OCI-LY3 (cell line): ENCODE measurements at regions not wholly inside any gene's neighbourhood (a gene's known extent, or its start where the extent isn't known, plus 50 kb on each side); places are given as distances from the start of the nearest gene placed in this dataset.

Experiments used
- H2AFZ ChIP-seq: fragments of 200-600, 300-600 bp; shearing (Covaris generic); 2 replicates; pipeline ENCODE4 v1.6.0; 2014; ENCODE audit warnings: antibody characterized with exemption, low read depth, low read length
- H3K27ac ChIP-seq: fragments of 200-600, 300-600 bp; sonication (generic); 2 replicates; pipeline ENCODE4 v1.5.1; 2014; ENCODE audit warnings: mild to moderate bottlenecking, low read length, moderate library complexity, mixed read lengths
- H3K27me3 ChIP-seq: fragments of 200-600, 300-600 bp; sonication (generic); 2 replicates; pipeline ENCODE4 v1.6.1; 2014; ENCODE audit warnings: low read depth, low read length, mixed read lengths
- H3K36me3 ChIP-seq: fragments of 200-600, 300-600 bp; sonication (generic); replicated peaks from 2 replicates; pipeline ENCODE3; 2014; ENCODE audit warnings: low read depth, low read length, mixed read lengths
- H3K4me1 ChIP-seq: fragments of 300-600, 200-600 bp; sonication (generic); 2 replicates; pipeline ENCODE4 v1.6.1; 2014; ENCODE audit warnings: low read length, mixed read lengths
- H3K4me2 ChIP-seq: fragments of 200-600, 300-600 bp; sonication (generic); 2 replicates; pipeline ENCODE4 v1.6.1; 2014; ENCODE audit warnings: low read length, mixed read lengths
- H3K4me3 ChIP-seq: fragments of 300-600, 200-600 bp; sonication (generic); 2 replicates; pipeline ENCODE4 v1.5.1; 2014; ENCODE audit warnings: antibody characterized with exemption, mild to moderate bottlenecking, low read length, moderate library complexity
- H3K79me2 ChIP-seq: fragments of 300-600, 200-600 bp; shearing (Covaris generic); 2 replicates; pipeline ENCODE4 v1.6.1; 2014; ENCODE audit warnings: mild to moderate bottlenecking, low read length, mixed read lengths
- H3K9ac ChIP-seq: fragments of 300-600, 200-600 bp; shearing (Covaris generic); 2 replicates; pipeline ENCODE4 v1.6.0; 2014; ENCODE audit warnings: mild to moderate bottlenecking, low read length, moderate library complexity
- H3K9me3 ChIP-seq: fragments of 200-600, 300-600 bp; shearing (Covaris generic); 2 replicates; pipeline ENCODE4 v1.6.1; 2014; ENCODE audit warnings: low read length, mixed read lengths; ENCODE audit not compliant: insufficient read depth
- H4K20me1 ChIP-seq: fragments of 200-600, 300-600 bp; sonication (generic); 2 replicates; pipeline ENCODE4 v1.6.1; 2016; ENCODE audit warnings: low read length, mixed read lengths; ENCODE audit not compliant: insufficient read depth
- EZH2phosphoT487 ChIP-seq: fragments of 200-600 bp; shearing (Covaris generic); IDR thresholded peaks from 2 replicates; pipeline ENCODE4 v1.6.1; 2018; ENCODE audit warnings: antibody characterized with exemption, mixed run types, low read depth
- TF ChIP-seq, protein P1 (sequence below): fragments of 200-600, 300-600 bp; sonication (generic); IDR thresholded peaks from 2 replicates; pipeline ENCODE4 v1.5.1; 2014; ENCODE audit warnings: antibody characterized with exemption, low read length, low read depth

DNA sequence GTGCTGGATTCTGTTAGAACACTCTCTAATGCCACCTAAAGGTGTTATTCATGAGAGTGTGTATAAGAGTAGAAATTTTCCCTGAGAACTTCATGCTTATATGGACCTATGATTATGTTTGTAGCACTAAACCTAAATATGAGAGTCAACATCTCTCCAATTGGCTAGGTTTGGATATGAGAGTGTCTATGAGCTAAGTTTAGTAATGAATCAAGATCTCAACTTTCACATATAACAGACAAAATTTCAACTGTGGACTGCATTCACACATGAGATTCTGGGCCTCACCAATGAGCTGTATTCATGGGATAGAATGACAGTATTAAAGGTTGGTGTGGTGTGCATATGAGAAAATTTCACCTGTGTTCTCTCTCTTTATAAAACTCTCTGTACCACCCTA is 242.6 kb downstream of the RPS4Y2 start:
- no peak overlapping the region for H3K4me2 ChIP-seq
- H4K20me1 ChIP-seq, result no peaks in the 10 kb centered on the region
- no peak overlapping the region for H2AFZ ChIP-seq
- no peaks in the 10 kb centered on the region for H3K27me3 ChIP-seq
- H3K79me2 ChIP-seq, result no peaks in the 10 kb centered on the region
- TF ChIP-seq EZH2phosphoT487, result no peak
- TF ChIP-seq, protein P1, sequence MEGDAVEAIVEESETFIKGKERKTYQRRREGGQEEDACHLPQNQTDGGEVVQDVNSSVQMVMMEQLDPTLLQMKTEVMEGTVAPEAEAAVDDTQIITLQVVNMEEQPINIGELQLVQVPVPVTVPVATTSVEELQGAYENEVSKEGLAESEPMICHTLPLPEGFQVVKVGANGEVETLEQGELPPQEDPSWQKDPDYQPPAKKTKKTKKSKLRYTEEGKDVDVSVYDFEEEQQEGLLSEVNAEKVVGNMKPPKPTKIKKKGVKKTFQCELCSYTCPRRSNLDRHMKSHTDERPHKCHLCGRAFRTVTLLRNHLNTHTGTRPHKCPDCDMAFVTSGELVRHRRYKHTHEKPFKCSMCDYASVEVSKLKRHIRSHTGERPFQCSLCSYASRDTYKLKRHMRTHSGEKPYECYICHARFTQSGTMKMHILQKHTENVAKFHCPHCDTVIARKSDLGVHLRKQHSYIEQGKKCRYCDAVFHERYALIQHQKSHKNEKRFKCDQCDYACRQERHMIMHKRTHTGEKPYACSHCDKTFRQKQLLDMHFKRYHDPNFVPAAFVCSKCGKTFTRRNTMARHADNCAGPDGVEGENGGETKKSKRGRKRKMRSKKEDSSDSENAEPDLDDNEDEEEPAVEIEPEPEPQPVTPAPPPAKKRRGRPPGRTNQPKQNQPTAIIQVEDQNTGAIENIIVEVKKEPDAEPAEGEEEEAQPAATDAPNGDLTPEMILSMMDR, result 0 out of 2 replicates have a peak, but pooled peaks have one; percentile 3
- no peak overlapping the region for H3K27ac ChIP-seq
- H3K36me3 ChIP-seq, result no peaks in the 10 kb centered on the region
- H3K4me1 ChIP-seq, result no peaks in the 10 kb centered on the region
- no peak overlapping the region for H3K4me3 ChIP-seq
- H3K9ac ChIP-seq, result no peak overlapping the region
- no peaks in the 10 kb centered on the region for H3K9me3 ChIP-seq

DNA sequence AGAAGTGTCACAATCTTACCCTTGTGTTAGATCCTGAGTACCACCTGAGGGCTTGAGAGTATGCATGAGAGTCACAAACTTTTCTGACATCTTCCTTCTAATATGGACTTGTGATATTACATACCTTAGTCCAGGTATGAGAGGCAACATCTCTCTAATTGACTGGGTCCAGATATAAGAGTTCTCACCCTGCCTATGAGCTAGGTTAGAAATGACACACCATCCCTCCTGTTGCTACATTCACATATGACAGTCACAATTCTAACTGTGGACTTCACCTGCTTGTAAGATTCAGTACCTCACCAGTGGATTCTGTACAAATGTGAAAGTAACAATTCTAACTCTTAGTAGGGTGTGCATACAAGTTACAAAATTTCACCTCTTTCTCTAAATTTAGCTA is 245.2 kb downstream of the RPS4Y2 start:
- H3K4me2 ChIP-seq, result no peak overlapping the region
- no peak overlapping the region for H3K9ac ChIP-seq
- H3K27ac ChIP-seq, result no peak overlapping the region
- peaks cover 7% of the 10 kb centered on the region for H3K4me1 ChIP-seq
- no peak overlapping the region for H3K4me3 ChIP-seq
- no peaks in the 10 kb centered on the region for H3K79me2 ChIP-seq
- H2AFZ ChIP-seq, result no peak overlapping the region
- no peaks in the 10 kb centered on the region for H3K9me3 ChIP-seq
- H4K20me1 ChIP-seq, result no peaks in the 10 kb centered on the region
- TF ChIP-seq, protein P1, result no peak
- no peak for TF ChIP-seq EZH2phosphoT487
- H3K27me3 ChIP-seq, result no peaks in the 10 kb centered on the region
- H3K36me3 ChIP-seq, result no peaks in the 10 kb centered on the region

- no peak overlapping the region for H3K4me2 ChIP-seq
- no peaks in the 10 kb centered on the region for H3K27me3 ChIP-seq
- peaks cover 7% of the 10 kb centered on the region for H3K4me1 ChIP-seq
- H4K20me1 ChIP-seq, result no peaks in the 10 kb centered on the region
- H2AFZ ChIP-seq, result no peak overlapping the region
- H3K9me3 ChIP-seq, result no peaks in the 10 kb centered on the region
- no peaks in the 10 kb centered on the region for H3K36me3 ChIP-seq
- H3K79me2 ChIP-seq, result no peaks in the 10 kb centered on the region
- H3K9ac ChIP-seq, result no peak overlapping the region
- H3K4me3 ChIP-seq, result no peak overlapping the region
- TF ChIP-seq, protein P1, result no peak
- no peak for TF ChIP-seq EZH2phosphoT487
- H3K27ac ChIP-seq, result no peak overlapping the region
Measured at GRCh38 chrY:21003059-21003458, 247.2 kb downstream of the RPS4Y2 start.

- no peaks in the 10 kb centered on the region for H3K27me3 ChIP-seq
- no peak overlapping the region for H3K27ac ChIP-seq
- H3K9me3 ChIP-seq, result no peaks in the 10 kb centered on the region
- H3K4me2 ChIP-seq, result peak overlapping the region; percentile 39; the same call in 1 of the 2 replicates
- TF ChIP-seq, protein P1, result no peak
- TF ChIP-seq EZH2phosphoT487, result no peak
- peaks cover 7% of the 10 kb centered on the region for H3K4me1 ChIP-seq
- no peak overlapping the region for H2AFZ ChIP-seq
- no peaks in the 10 kb centered on the region for H3K36me3 ChIP-seq
- H4K20me1 ChIP-seq, result no peaks in the 10 kb centered on the region
- no peak overlapping the region for H3K9ac ChIP-seq
- H3K79me2 ChIP-seq, result no peaks in the 10 kb centered on the region
- no peak overlapping the region for H3K4me3 ChIP-seq
Measured at GRCh38 chrY:21005531-21005930, 249.6 kb downstream of the RPS4Y2 start.
